HL-60/S4 (cell line): ENCODE measurements at regions not wholly inside any gene's neighbourhood (a gene's known extent, or its start where the extent isn't known, plus 50 kb on each side); places are given as distances from the start of the nearest gene placed in this dataset.

ENCODE experiments used
- in situ Hi-C: fragments of 300-500 bp; cut with MboI; formaldehyde crosslinking; loops from 2 replicates; pipeline ENCODE4 v1.14.3; 2022; ENCODE audit warnings: low sequenced_read_pairs

DNA sequence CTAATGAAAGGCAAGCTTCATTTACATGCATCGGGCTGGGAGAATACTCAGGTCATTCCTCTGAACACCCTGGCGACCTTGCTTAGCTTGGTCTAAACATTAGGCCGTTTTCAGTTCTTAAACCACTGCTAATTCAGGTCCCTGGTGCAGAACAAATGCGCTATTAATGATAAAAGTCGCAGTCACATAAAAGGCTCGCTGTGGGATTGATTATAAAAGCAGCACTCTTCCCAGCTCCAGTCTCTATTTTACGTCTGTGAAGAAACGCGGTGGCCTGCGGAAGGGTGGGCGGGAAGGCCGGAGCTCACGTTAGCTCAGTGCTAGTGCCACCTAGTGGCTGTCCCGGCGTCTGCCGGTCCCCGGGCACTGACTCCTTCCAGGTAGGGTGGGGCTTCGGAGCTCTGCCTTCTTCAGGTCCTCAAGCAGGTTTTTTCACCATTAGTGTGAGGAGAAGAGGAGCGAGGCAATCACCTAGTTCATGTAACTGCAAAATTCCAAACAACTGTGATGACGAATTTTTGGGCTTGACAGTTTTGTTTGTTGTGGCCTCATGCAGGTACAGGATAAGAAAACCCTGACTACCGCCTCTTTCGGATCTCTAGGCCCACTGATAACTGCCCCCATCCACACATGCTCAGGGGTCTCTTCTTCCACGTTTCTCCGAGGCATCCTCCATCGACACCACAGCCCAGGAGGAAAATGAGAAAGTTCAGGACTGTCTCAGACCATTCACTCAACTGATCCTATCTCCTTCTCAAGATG is 66.5 kb upstream of the CLMP start:
- in situ Hi-C loops, result no loop called here

DNA sequence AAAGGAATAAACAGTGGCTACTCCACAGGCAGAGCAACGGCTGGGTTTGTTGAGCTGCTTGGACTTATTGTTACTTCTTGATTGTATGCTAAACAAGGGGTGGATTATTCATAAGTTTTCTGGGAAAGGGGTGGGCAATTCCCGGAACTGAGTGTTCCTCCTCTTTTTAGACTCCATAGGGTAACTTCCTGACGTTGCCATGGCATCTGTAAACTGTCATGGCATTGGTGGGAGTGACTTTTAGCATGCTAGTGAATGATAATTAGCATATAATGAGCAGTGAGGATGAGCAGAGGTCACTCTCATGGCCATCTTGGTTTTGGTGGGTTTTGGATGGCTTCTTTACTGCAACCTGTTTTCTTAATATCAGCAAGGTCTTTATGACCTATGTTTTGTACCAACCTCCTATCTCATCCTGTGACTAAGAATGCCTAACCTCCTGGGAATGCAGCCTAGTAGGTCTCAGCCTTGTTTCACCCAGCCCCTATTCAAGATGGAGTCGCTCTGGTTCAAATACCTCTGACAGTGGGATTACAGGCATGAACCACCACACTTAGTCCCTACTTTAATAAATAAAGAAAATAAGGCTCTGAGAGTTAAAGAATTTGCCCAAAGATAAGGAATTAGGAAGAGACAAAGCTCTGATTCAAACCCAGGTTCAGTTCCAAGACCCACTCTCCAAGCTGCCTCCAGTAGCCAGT is 65.6 kb upstream of the CLMP start:
- in situ Hi-C loops, result no loop called here

DNA sequence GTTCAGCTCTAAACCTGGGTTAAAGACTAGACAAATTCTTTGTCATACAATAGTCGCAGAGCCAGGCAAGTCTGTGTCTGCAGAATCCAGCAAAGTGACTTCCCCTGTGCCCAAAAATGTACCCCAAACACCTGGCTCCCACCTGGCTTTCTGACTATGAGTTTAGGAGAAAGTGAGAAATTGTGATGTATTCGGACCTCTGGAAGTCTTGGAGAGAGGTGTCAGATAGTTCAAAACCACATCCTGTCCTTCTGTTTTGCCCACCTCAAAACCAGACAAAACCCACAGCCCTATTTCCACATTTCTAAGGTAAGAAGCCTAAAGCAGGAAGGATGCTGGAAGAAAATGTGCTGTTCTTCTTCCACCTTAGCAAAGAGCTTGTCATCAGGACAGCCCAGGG is 63.8 kb upstream of the CLMP start:
- in situ Hi-C loops, result loop anchor here (10.0 kb wide), 1 partner anchor 154 kb away; no protein-coding TSS in a partner anchor

DNA sequence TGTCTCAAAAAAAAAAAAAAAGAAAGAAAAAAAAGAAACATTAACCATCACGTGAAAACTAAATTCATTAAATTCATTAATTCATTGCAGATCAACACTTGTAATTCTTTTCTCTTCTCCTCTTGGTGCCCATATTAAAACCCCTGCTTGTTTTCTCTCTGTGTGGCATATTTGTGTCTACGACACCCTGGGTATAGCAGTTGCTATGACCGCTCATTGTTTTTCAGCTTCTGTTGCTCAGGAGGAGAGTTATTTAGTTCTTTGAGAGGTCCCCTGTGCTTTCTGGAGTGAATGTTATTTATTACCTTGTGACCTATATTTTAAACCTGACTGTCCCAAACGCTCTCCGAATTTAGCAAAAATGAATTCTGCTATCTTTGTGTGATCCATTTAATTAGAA is 62.3 kb upstream of the CLMP start:
- in situ Hi-C loops, result loop anchor here (10.0 kb wide), 1 partner anchor 153 kb away; no protein-coding TSS in a partner anchor

DNA sequence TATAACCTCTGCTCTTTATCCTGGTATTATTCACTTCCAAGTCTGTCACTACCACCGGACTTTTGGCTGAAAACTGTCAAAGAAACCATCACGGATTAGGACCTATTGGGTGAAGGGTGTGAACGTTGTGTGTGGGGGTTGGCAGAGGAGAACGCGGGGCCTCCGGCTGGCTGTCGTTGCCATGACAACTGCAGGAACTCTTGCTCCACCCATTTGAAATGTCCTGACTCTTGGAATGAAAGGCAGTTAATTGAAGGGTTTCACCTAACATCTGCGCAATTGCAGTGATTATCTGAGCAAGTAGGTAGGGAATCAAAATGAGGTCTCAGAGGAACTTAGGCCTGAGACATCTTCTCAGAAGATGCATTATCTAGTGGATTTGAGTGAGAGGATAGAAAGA is 60.9 kb upstream of the CLMP start:
- in situ Hi-C loops, result loop anchor here (10.0 kb wide), 1 partner anchor 151 kb away; no protein-coding TSS in a partner anchor

DNA sequence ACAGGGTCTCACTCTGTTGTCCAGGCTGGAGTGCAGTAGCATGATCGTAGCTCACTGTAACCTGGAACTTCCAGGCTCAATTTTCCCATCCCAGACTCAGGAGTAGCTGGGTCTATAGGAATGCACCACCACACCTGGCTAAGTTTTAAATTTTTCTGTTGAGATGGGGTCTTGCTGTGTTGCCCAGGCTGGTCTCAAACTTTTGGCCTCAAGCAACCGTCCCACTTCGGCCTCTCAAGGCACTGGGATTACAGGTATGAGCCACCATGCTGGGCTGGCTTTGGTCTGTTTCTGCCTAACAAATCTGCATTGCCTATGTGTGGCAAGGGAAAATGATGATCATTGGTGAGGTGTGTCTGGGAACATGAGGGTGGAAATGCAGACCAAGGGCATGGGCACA is 59.3 kb upstream of the CLMP start:
- in situ Hi-C loops, result loop anchor here (10.0 kb wide), 1 partner anchor 150 kb away; no protein-coding TSS in a partner anchor

DNA sequence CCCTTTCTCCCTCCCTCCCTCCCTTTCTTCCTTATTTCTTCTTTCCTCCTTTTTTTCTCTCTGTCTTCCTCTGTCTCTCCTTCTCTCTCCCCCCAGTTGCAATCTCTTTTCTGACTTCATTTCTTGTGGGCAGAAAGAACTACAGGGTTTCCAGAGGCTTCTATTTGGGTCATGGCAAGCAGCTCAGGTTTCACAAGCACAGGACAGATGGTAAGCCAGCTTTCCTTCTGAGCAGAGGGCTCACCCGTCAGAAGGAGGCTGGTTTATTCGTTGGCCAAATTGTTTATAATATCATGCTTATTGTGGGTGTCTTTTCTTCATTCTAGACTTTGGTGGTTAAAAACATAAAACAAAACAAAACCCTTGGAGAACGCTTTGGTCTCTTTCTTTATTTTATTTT is 58.9 kb upstream of the CLMP start:
- in situ Hi-C loops, result loop anchor here (10.0 kb wide), 1 partner anchor 149 kb away; no protein-coding TSS in a partner anchor

DNA sequence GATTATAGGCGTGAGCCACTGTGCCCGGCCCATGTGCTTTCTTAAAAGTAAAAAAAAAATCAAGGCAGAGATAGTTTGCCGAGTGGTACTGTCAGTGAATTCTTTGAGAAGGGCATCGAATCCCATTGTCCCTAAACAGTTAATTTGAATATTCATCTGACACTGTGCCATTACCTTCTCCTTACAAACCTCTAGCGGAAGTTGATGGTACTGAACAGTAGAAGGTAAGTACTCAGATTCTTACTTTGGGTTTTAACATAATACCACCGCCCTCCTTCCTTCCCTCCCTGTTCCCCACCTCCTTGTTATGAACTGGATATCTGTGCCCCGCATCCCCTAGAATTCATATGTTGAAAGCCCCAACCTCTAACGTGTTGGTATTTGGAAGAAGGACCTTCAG is 58.2 kb upstream of the CLMP start:
- in situ Hi-C loops, result loop anchor here (10.0 kb wide), 1 partner anchor 148 kb away; no protein-coding TSS in a partner anchor

DNA sequence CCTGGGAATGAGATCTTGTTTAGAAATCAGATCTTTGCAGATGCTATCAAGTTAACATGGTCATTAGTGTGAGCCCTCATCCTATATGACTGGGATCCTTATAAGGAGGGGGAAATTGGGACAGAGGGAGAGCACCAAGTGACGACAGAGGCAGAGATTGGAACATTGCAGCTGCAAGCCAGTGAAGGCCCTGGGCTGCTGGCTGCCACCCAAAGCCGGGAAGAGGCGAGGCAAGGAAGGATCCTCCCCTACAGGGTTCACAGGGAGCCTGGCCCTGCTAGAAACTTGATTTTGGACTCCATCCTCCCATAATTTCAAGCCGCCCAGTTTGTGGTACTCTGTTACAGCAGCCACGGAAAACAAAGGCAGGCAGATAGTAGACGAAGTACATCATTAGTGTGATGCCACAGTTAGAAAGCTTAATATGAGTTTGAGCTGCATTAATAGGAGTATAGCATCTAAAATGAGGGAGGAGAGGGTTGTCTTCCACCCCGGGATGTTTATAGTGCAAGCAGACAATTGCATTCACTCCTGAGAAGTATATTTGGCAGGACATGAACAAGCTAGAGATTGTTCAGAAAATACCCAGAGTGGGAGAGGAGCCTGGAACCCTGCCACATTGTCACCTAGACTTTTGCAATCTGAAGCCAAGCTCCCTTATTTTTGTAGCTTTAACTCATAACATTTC is 56.8 kb upstream of the CLMP start:
- in situ Hi-C loops, result loop anchor here (10.0 kb wide), 1 partner anchor 147 kb away; no protein-coding TSS in a partner anchor

DNA sequence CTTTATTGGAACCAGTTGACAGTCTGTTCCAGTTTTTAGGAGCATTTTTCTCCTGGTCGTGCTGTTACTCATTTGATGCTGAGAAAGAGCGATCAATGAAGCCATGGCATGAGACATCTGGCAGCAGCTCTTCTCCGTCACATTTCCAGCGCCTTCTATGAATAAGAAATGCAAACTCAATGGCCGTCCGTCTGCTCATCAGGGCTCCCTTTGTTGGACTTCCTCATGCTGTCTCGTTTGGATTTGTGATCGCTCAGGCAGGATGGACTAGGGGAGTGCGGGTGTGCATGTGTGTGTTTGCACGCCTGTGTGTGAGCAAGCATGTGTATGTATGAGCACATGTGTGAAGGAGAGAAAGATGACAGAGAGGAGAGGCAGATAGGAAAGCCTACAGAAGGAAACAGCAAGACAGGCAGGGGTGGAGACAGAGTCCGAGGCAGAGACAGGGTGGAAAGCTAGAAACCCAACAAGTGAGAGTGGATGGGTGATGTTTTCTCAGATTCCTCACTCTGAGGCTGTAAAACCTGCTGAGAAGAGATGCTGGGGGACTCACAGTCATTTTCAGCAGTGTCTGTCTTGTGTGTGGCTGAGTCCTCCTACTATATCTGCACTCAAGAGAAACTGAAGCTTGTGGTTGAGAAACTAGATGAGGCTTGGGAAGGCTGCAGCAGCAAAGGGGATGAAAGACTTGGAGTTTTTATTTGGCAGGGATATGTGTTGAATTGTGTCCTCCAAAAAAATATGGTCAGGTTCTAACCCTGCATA is 56.0 kb upstream of the CLMP start:
- in situ Hi-C loops, result loop anchor here (10.0 kb wide), 1 partner anchor 146 kb away; no protein-coding TSS in a partner anchor

DNA sequence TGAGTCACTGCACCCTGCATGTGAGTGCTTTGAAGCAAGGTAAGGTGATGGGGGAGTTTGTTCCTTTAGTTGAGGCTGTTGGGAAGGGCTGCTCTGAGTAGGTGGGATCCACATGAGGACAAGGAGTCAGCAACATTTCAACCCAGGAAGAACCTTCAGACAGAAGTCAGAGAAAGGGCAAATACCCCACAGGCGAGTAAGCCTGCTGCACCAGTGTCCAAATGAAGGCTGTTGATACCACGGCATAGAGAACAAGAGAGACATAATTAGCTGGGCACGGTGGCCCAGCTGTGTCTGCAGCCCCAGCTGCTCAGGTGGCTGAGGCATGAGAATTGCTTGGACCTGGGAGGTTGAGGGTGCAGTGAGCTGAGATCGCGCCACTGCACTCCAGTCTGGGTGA is 54.3 kb upstream of the CLMP start:
- in situ Hi-C loops, result no loop called here

DNA sequence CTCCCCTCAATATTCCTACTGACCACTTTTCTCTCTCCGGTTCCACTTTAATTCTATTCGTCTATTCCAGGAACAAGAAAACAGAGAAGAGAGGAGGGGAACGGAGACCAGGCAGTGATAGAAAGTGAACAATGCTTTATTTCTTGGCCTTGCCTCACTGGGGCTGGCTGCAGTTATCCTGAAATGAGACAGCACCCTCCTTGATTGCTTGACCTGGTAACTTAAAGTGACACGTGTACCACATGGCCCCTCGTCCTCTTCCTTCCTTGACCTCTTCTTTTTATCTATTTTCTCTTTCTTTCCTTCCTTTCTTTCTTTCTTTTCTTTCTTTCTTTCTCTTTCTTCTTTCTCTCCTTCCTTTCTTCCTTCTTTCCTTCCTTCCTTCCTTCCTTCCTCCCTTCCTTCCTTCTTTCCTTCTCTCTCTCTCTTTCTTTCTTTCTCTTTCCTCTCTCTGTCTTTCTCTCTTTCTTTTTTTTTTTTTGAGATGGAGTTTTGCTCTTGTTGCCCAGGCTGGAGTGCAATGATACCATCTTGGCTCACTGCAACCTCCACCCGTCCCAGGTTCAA is 52.8 kb upstream of the CLMP start:
- in situ Hi-C loops, result no loop called here

DNA sequence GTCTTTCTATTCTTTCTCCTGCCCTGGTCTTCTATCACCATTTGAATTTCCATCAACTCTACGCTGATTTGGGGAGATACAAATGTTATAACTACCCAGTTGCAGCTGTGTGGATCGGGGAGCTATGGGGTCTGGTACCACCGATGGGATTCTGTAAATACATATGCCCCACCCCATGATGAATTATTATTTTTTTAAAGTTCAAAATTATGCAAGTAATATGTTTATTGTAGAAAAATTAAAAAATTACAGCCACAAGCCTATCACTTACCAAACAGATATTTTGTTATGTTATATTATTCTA is 52.4 kb upstream of the CLMP start:
- in situ Hi-C loops, result no loop called here

DNA sequence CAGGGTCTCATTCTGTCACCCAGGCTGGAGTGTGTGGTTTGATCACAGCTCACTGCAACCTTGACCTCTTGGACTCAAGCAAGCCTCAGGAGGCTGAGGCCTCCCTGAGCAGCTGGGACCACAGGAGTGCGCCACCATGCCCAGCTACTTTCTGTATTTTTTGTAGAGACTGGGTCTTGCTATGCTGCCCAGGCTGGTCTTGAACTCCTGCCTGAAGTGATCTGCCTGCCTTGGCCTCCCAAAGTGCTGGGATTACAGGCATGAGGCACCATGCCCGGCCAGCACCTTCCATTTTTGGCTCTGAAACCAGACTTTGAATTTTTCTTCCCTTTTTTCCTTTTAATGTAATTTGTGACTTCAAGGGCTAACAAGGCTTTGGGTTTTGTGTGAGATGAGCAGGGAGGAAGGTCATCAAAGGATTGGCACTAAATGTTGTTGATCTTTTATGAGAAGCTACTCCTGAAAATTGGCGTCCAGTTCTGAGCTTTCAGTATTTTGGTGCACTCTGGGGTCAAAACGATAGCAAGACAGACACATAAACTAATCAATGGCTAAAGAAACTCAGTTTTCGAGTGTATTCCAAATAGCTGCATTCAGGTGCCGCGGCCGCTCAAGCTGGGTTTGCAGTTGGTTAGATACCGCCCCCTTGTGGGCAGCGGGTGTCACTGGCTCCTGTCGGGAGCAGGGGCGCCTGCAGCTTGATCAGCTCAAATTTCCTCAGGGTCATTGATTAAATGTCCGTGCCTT is 51.9 kb upstream of the CLMP start:
- in situ Hi-C loops, result no loop called here

DNA sequence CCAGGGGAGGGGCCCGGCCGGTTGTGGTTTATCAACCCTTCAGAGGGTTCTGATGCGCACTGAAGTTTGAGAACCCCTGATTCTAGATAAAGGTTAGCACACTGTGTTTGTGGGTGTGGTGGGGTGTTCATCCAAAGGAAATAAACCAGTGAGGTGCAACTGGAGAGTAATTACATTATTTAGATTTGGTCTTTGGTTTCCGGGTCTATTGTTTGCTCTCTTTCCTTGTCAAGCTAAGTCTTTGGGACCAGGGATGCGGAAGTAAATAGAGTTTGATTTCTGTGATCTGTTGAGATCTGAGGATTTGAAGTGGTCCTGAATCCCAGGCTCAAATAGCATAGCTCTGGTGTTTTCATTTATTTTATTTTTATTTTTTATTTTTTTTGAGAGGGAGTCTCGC is 50.5 kb upstream of the CLMP start:
- in situ Hi-C loops, result no loop called here
